UCSD-AML1 (cell line): ENCODE measurements at regions not wholly inside any gene's neighbourhood (a gene's known extent, or its start where the extent isn't known, plus 50 kb on each side); places are given as distances from the start of the nearest gene placed in this dataset.
A peak's percentile ranks its signal among the peaks of the same experiment; 100 is the strongest.

Source experiments
- DNase-seq: peaks from one replicate; lab custom pipeline; 2025; ENCODE audit not compliant: unreplicated experiment; lab: John Stamatoyannopoulos, UW

DNA sequence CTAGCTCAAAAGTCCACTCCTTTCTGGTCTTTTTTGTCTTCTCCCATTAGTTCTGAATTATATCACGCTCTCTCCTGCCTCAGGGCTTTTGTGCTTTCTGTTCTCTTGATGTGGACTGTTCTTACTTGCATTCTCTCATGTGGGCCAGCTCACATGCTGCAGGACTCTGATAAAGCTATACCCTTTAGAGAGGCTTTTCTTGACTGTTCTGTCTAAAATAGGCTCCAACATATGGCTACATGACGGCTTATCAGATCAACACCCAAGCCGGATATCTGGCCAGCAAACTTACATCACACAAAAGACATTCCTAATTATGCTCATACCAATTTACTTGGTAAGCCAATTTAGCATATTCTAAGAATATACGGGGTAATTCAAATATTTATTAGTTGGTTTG lies 1494.5 kb downstream of the TECRL start:
- no peak for DNase-seq

- no peak for DNase-seq
Measured at GRCh38 chr4:62913065-62913464, 1496.2 kb downstream of the TECRL start.

GRCh38 chr4:62912531-62912930 lies 1496.7 kb downstream of the TECRL start:
- no peak for DNase-seq

- DNase-seq, result no peak
Measured at GRCh38 chr4:62909238-62909637, 1500.0 kb downstream of the TECRL start.

GRCh38 chr4:62901101-62901500 lies 1508.1 kb downstream of the TECRL start:
- no peak for DNase-seq

GRCh38 chr4:62899646-62900364 lies 1509.4 kb downstream of the TECRL start:
- no peak for DNase-seq

DNA sequence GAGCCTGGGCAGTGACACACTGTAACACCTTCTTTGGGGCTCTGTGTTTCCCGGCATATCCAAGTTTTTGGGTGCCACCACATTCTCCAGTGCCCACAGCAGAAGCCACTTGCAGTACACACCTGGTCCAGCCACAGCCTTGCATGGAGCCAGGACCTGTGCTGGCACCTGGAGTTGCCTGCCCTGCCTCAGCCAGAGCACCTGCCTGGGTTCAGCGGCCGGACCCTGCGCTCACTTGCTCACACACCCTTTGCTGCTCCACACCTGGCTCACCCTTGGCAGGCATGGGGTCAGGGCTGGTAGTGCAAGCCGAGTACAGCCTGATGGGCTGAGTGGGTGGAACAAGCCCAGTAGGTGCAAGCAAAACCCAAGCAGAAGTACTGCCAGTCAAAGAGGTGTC lies 1511.1 kb downstream of the TECRL start:
- no peak for DNase-seq

DNA sequence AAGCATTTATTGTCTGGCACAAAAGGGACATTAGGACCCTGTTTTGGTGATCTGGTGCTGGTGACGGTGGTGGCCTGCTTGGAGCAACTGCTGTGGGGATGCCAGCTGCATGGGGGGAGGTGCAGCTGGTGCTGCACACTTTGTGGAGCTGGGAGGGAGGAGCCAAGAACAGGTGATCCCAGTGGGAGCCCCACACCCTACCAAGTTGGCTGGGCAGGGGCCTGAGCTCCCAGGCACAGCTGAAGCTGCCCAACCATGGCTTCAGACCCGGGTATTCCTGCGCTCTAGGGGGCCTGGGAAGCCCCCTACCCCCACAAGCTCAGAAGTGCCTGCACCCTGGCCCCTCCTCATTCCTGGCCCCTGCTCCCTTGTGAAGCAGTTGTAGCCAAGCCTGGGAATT lies 1512.5 kb downstream of the TECRL start:
- DNase-seq, result no peak

DNA sequence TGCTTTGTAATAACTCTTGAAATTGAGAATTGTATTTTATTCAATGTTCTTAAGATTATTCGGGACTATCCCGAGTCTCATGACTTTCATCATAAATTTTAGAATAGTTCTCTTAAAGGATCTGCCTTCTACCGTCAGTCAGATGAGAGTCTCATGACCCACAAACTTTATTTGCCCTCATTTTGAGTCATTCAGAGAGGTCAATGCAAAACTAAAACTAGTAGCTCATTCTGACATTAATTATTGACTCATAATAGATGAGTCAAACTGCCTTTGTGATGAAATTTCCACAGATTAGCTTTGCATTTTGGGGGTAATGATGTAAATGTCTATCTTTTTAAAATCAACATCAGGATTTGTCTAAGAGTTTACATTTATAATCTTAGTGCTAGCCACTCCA lies 1527.3 kb downstream of the TECRL start:
- no peak for DNase-seq

- DNase-seq, result no peak
Measured at GRCh38 chr4:62881210-62881609, 1528.0 kb downstream of the TECRL start.

- no peak for DNase-seq
Measured at GRCh38 chr4:62872856-62873255, 1536.4 kb downstream of the TECRL start.

DNA sequence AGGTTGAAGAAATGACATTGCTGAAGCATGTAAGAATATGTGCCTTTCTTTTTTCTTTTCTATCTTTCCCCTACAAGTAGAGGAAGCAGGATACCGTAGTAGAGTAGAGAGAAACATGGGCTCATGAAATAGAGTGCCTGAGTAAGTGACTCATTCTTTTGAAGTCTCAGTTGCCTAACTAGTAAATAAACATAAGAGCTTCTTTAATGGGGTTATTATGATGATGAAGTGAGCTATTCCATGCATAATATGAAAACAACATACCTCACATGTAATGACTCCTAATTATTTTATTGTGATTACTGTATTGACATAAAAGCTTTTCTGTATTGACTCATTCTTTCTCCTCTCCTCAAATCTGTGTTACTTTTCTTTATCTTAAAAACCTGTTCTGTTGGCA lies 1538.2 kb downstream of the TECRL start:
- no peak for DNase-seq

DNA sequence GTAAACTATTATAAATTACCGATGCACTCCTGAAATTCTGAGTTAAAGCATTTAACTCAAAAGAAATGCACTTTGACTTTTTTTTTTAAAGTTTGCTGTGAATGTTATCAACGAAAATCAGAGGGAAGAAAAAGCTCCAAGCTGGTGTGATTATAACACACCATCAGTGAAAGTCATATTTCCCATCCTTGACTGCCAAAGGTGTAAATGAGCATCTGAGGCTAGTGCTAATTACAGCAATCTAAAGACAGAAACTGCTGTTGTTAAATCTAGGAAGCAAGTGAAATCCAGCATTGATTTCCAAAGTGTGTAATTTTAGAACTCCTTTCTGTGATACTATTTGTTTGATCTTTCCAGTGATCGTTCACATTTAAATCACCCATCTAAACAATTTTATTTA lies 1538.8 kb downstream of the TECRL start:
- DNase-seq, result no peak

- DNase-seq, result no peak
Measured at GRCh38 chr4:62865261-62865660, 1544.0 kb downstream of the TECRL start.

DNA sequence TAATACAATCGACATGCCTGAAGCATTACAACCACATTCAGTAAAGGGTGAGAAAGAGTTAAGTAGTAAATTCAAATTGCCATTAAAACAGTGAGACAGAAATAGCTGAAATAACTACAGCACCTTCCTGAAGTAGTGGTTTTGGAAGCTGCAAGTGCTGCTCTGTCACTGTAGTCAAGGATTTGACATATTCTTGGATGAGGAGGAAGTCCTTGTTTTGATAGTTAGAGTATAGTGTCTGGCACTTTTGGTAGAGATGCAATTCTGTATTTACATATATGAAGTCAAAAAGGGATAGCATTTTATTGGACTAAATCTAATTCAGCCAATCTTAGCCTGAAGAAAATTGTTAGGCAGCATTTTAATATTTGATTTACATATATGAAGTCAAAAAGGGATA lies 1559.6 kb downstream of the TECRL start:
- DNase-seq, result no peak

GRCh38 chr4:62835631-62836030 lies 1573.6 kb downstream of the TECRL start:
- DNase-seq, result no peak

GRCh38 chr4:62822306-62822705 lies 1586.9 kb downstream of the TECRL start:
- DNase-seq, result no peak

GRCh38 chr4:62816566-62816965 lies 1592.7 kb downstream of the TECRL start:
- DNase-seq, result no peak

DNA sequence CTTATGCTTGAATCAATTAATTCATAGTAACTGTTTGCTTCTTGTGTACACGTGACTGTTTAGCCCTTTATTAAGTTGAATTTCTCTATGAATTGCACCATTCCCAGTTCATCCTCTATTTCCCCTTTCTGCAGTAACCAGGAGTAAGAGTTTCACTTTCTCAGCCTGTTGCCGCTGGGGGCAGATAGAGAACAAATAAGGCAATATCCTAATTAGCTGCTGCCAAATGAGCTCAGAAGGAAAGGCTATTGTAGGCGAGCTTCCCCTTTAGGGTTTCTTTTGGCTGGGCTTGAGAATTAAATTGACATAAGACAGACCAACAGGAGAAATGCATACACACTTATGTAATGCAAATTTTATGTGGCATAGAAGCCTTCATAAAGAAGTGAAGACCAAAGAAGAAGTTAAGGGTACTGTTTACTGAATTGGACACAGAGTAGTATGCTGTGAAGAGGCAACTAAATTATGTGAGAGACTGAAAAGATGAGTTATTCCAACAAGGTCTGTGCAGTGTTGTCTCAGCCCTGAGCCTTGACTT lies 1594.7 kb downstream of the TECRL start:
- DNase-seq, result peak; percentile 4

- DNase-seq, result no peak
Measured at GRCh38 chr4:62806816-62807215, 1602.4 kb downstream of the TECRL start.

DNA sequence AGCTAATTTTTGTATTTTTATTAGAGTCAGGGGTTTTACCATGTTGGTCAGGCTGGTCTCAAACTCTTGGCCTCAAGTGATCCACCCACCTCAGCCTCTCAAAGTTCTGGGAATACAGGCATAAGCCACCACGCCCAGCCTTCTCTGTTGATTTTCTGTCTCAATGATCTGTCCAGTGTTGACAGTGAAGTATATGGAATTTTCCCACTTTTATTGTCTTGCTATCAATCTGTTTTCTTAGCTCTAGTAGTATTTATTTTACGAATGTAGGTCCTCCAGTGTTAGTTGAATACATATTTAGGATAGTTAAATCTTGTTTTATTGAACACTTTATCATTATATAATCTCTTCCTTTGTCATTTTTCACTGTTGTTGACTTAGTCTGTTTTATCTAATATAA lies 1603.9 kb downstream of the ADGRL3 start:
- no peak for DNase-seq

DNA sequence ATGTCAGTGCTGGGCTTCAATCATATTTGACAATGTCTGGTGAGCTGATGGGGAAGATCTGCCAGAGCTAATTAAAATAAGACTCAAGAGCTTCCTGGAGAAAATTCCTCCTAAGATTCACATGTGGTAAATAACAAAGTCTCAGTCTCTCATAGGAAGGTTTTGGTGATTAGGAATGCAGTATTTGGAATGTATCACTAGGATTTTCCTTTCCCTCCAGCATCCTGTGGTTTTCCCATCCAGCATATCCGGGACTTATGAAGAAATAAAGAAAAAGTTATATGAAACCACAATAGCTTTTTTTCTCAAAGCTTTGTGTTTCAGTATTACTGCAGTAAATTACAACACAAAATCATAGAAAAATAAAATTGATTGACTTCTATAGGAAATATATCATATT lies 1597.1 kb downstream of the ADGRL3 start:
- DNase-seq, result no peak

DNA sequence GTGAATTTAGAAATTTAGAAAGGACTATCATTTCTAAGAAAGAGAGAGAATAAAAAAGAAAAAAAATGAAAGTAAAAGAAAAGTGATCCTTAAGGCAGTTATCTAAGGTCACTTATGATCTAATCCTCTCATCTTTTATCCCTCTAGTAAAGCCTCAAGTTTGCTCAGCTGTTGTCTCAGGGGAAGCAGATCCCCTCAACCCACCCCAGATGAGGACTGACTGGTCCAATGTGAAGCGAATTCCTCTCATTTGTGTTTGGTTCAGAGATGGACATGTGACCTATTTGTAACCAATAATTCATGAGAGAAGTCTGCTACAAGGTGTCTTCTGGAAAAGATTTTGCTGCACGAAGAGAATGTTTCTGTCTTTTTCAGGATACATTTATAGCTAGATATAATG lies 1591.3 kb downstream of the ADGRL3 start:
- peak; percentile 1 for DNase-seq
